Mesothelial cell of epicardium (in vitro differentiated cells): ENCODE measurements at regions not wholly inside any gene's neighbourhood (a gene's known extent, or its start where the extent isn't known, plus 50 kb on each side); places are given as distances from the start of the nearest gene placed in this dataset.

ENCODE experiments used
- DNase-seq, 2 experiments: peaks; one replicate each; pipeline ENCODE4 v3.0.0; 2021; ENCODE audit warnings: low spot score in 2 of 2; ENCODE audit not compliant: unreplicated experiment in 2 of 2
- H3K27ac Mint-ChIP-seq: 2 replicates; pipeline ENCODE4 v1.8.0; 2021; ENCODE audit warnings: mixed read lengths
- H3K27me3 Mint-ChIP-seq: 2 replicates; pipeline ENCODE4 v1.8.0; 2021; ENCODE audit warnings: low read depth, mixed read lengths
- H3K36me3 Mint-ChIP-seq: 2 replicates; pipeline ENCODE4 v1.8.0; 2021; ENCODE audit warnings: mixed read lengths
- H3K4me1 Mint-ChIP-seq: 2 replicates; pipeline ENCODE4 v1.8.0; 2021; ENCODE audit warnings: mixed read lengths
- H3K4me3 Mint-ChIP-seq: 2 replicates; pipeline ENCODE4 v1.8.0; 2021; ENCODE audit warnings: mild to moderate bottlenecking, moderate library complexity, mixed read lengths
- H3K9me3 Mint-ChIP-seq: 2 replicates; pipeline ENCODE4 v1.8.0; 2021; ENCODE audit warnings: mixed read lengths
- CTCF ChIP-seq: fragments of 200-600 bp; sonication (generic); IDR thresholded peaks from one replicate; pipeline ENCODE4 v1.5.0; 2021; ENCODE audit warnings: antibody characterized with exemption; ENCODE audit not compliant: unreplicated experiment

- no peaks in the 10 kb centered on the region for H3K36me3 Mint-ChIP-seq
- no peak overlapping the region for H3K4me3 Mint-ChIP-seq
- H3K9me3 Mint-ChIP-seq = peaks cover 14% of the 10 kb centered on the region
- TF ChIP-seq CTCF = no peak
- H3K27me3 Mint-ChIP-seq = no peaks in the 10 kb centered on the region
- no peak for DNase-seq
- peaks cover 22% of the 10 kb centered on the region for H3K4me1 Mint-ChIP-seq
- H3K27ac Mint-ChIP-seq = no peak overlapping the region
Observed at GRCh38 chr4:151952711-151953254, 192.0 kb upstream of the GATB start.

- no peak for TF ChIP-seq CTCF
- H3K4me3 Mint-ChIP-seq = no peak overlapping the region
- DNase-seq = no peak
- H3K36me3 Mint-ChIP-seq = peaks cover 2% of the 10 kb centered on the region
- H3K27me3 Mint-ChIP-seq = no peaks in the 10 kb centered on the region
- peaks cover 16% of the 10 kb centered on the region for H3K4me1 Mint-ChIP-seq
- no peak overlapping the region for H3K27ac Mint-ChIP-seq
- H3K9me3 Mint-ChIP-seq = peaks cover 21% of the 10 kb centered on the region
Observed at GRCh38 chr4:151952137-151952536, 191.3 kb upstream of the GATB start.

GRCh38 chr4:151951671-151952050 is 190.9 kb upstream of the GATB start:
- Mint-ChIP-seq H3K27ac (no peak overlapping the region), H3K4me1 (peaks cover 11% of the 10 kb centered on the region), H3K27me3 (no peaks in the 10 kb centered on the region), H3K9me3 (peaks cover 22% of the 10 kb centered on the region), H3K36me3 (peaks cover 2% of the 10 kb centered on the region), H3K4me3 (no peak overlapping the region)
- TF ChIP-seq CTCF = no peak
- DNase-seq = no peak

- Mint-ChIP-seq H3K27me3 (no peaks in the 10 kb centered on the region), H3K36me3 (peaks cover 6% of the 10 kb centered on the region), H3K9me3 (peaks cover 27% of the 10 kb centered on the region), H3K4me3 (no peak overlapping the region), H3K4me1 (peaks cover 6% of the 10 kb centered on the region), H3K27ac (no peak overlapping the region)
- no peak for TF ChIP-seq CTCF
- DNase-seq = no peak
Observed at GRCh38 chr4:151950993-151951670, 190.3 kb upstream of the GATB start.

GRCh38 chr4:151948351-151949016 is 187.7 kb upstream of the GATB start:
- Mint-ChIP-seq H3K36me3 (peaks cover 9% of the 10 kb centered on the region), H3K4me3 (no peak overlapping the region), H3K27me3 (no peaks in the 10 kb centered on the region), H3K9me3 (peaks cover 43% of the 10 kb centered on the region), H3K4me1 (peaks cover 4% of the 10 kb centered on the region), H3K27ac (no peak overlapping the region)
- no peak for TF ChIP-seq CTCF
- DNase-seq = no peak
